ENCODE measurements at regions not wholly inside any gene's neighbourhood (a gene's known extent, or its start where the extent isn't known, plus 50 kb on each side); places are given as distances from the start of the nearest gene placed in this dataset.

DNA sequence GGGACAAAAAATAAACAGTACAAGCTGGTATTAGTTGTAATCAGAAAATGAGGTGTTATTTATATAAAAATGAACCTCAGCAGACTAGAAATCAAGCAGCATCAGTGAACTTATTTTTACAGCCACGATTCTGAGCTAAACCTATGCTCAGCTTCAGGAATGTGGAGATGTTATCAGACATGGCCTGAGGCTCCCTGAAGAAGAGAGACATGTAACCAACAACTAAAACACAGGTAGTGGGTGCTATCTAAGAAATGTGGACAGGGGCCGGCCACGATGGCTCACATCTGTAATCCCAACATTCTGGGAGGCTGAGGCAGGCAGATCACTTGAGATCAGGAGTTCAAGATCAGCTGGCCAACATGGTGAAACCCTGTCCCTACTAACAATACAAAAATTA is 534.3 kb downstream of the VRK1 start:
- Mint-ChIP-seq H3K9me3 (ENCODE audit: unreplicated experiment) (no peaks in the 10 kb centered on the region), H3K4me3 (ENCODE audit: unreplicated experiment) (no peak overlapping the region), H3K27me3 (ENCODE audit: low read depth, unreplicated experiment) (peaks cover 4% of the 10 kb centered on the region), H3K36me3 (ENCODE audit: low read depth, unreplicated experiment) (no peaks in the 10 kb centered on the region), H3K27ac (ENCODE audit: unreplicated experiment) (no peak overlapping the region), H3K4me1 (ENCODE audit: low read depth, unreplicated experiment) (no peaks in the 10 kb centered on the region)
- Histone ChIP-seq H3K79me2 (ENCODE audit: insufficient read depth, low read length) (no peaks in the 10 kb centered on the region), H3K4me3 (ENCODE audit: insufficient read depth, low read depth, low read length) (no peak overlapping the region), H3K9ac (ENCODE audit: low read length) (no peak overlapping the region), H2AFZ (ENCODE audit: low read depth, low read length) (no peak overlapping the region), H4K20me1 (ENCODE audit: insufficient read depth, low read length) (no peaks in the 10 kb centered on the region), H3K4me1 (ENCODE audit: insufficient read depth, low read length) (no peaks in the 10 kb centered on the region), H3K27ac (ENCODE audit: low read depth, low read length) (no peak overlapping the region), H3K36me3 (ENCODE audit: insufficient read depth, low read length) (no peaks in the 10 kb centered on the region), H3K4me2 (ENCODE audit: low read length) (no peak overlapping the region), H3K27me3 (ENCODE audit: insufficient read depth, low read length) (no peaks in the 10 kb centered on the region), H3K9me3 (ENCODE audit: insufficient read depth, low read depth, low read length) (peaks cover 5% of the 10 kb centered on the region)
- DNase-seq (ENCODE audit: low read depth) = no peak
- FAIRE-seq = no peak
- TF ChIP-seq, protein P1, sequence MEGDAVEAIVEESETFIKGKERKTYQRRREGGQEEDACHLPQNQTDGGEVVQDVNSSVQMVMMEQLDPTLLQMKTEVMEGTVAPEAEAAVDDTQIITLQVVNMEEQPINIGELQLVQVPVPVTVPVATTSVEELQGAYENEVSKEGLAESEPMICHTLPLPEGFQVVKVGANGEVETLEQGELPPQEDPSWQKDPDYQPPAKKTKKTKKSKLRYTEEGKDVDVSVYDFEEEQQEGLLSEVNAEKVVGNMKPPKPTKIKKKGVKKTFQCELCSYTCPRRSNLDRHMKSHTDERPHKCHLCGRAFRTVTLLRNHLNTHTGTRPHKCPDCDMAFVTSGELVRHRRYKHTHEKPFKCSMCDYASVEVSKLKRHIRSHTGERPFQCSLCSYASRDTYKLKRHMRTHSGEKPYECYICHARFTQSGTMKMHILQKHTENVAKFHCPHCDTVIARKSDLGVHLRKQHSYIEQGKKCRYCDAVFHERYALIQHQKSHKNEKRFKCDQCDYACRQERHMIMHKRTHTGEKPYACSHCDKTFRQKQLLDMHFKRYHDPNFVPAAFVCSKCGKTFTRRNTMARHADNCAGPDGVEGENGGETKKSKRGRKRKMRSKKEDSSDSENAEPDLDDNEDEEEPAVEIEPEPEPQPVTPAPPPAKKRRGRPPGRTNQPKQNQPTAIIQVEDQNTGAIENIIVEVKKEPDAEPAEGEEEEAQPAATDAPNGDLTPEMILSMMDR (IDR thresholded peaks at IDR 0.05; ENCODE audit: insufficient read depth, low read depth, low read length) = no peak
- no peak for TF ChIP-seq EZH2 (IDR thresholded peaks at IDR 0.05; ENCODE audit: insufficient read depth, low read length)

DNA sequence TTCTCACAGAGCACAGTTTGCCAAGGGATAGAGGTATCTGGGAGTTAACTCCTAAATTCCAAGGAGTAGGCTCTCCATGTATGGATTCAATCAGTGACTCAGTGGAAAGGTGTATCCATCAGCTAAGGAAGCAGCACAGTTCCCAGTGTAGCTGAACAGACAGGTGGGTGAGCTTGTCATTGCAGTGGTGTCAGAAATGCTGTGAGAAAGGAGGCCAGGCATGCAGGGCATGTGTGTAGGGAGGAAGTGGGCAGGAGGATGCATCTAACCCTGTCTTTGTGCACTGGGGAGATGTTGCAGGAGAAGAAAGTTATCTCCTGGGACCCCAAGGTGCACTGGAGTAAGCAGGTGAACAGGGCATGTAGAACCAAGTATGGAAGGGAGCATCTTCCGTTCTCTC is 539.0 kb downstream of the VRK1 start:
- Histone ChIP-seq H3K4me1 (ENCODE audit: insufficient read depth, low read length) (no peaks in the 10 kb centered on the region), H3K27ac (ENCODE audit: low read depth, low read length) (no peak overlapping the region), H4K20me1 (ENCODE audit: insufficient read depth, low read length) (no peaks in the 10 kb centered on the region), H3K27me3 (ENCODE audit: insufficient read depth, low read length) (no peaks in the 10 kb centered on the region), H3K4me3 (ENCODE audit: insufficient read depth, low read depth, low read length) (no peak overlapping the region), H3K36me3 (ENCODE audit: insufficient read depth, low read length) (no peaks in the 10 kb centered on the region), H3K9ac (ENCODE audit: low read length) (no peak overlapping the region), H3K4me2 (ENCODE audit: low read length) (no peak overlapping the region), H3K9me3 (ENCODE audit: insufficient read depth, low read depth, low read length) (peaks cover 5% of the 10 kb centered on the region), H2AFZ (ENCODE audit: low read depth, low read length) (no peak overlapping the region), H3K79me2 (ENCODE audit: insufficient read depth, low read length) (no peaks in the 10 kb centered on the region)
- Mint-ChIP-seq H3K36me3 (ENCODE audit: low read depth, unreplicated experiment) (no peaks in the 10 kb centered on the region), H3K27me3 (ENCODE audit: low read depth, unreplicated experiment) (peaks cover 13% of the 10 kb centered on the region), H3K27ac (ENCODE audit: unreplicated experiment) (no peak overlapping the region), H3K4me1 (ENCODE audit: low read depth, unreplicated experiment) (no peaks in the 10 kb centered on the region), H3K4me3 (ENCODE audit: unreplicated experiment) (no peak overlapping the region), H3K9me3 (ENCODE audit: unreplicated experiment) (peaks cover 6% of the 10 kb centered on the region)
- DNase-seq (ENCODE audit: low read depth) (no peak), FAIRE-seq (no peak)
- TF ChIP-seq EZH2 (IDR thresholded peaks at IDR 0.05; ENCODE audit: insufficient read depth, low read length) = no peak

DNA sequence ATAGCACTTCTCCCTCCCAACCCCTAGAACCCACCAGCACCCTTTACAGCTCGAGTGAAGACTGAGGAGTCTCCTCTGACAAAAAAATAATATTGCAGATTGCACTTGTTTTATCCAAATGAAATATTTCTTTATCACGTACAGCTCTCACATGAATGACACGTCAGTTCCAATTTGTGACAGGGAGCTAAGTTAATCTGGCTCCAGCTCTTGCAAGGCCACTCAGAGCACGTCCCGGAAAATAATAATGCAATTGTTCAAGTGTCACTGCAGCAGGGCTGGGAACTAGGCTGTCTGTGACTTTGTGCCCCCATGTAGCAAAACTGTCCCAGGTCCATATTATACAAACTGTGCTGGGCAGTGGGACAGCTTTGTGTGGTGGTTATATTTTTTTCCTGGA is 539.6 kb downstream of the VRK1 start:
- H2AFZ ChIP-seq (ENCODE audit: low read depth, low read length) = no peak overlapping the region
- no peaks in the 10 kb centered on the region for H3K27me3 ChIP-seq (ENCODE audit: insufficient read depth, low read length)
- H4K20me1 ChIP-seq (ENCODE audit: insufficient read depth, low read length) = no peaks in the 10 kb centered on the region
- H3K9me3 ChIP-seq (ENCODE audit: insufficient read depth, low read depth, low read length) = peaks cover 5% of the 10 kb centered on the region
- H3K4me3 Mint-ChIP-seq (ENCODE audit: unreplicated experiment) = no peak overlapping the region
- peaks cover 6% of the 10 kb centered on the region for H3K9me3 Mint-ChIP-seq (ENCODE audit: unreplicated experiment)
- H3K27me3 Mint-ChIP-seq (ENCODE audit: low read depth, unreplicated experiment) = peaks cover 13% of the 10 kb centered on the region
- H3K27ac ChIP-seq (ENCODE audit: low read depth, low read length) = no peak overlapping the region
- no peak for DNase-seq (ENCODE audit: low read depth)
- no peak overlapping the region for H3K9ac ChIP-seq (ENCODE audit: low read length)
- no peaks in the 10 kb centered on the region for H3K4me1 ChIP-seq (ENCODE audit: insufficient read depth, low read length)
- no peaks in the 10 kb centered on the region for H3K36me3 ChIP-seq (ENCODE audit: insufficient read depth, low read length)
- no peaks in the 10 kb centered on the region for H3K79me2 ChIP-seq (ENCODE audit: insufficient read depth, low read length)
- TF ChIP-seq EZH2 (IDR thresholded peaks at IDR 0.05; ENCODE audit: insufficient read depth, low read length) = no peak
- TF ChIP-seq, protein P1 (IDR thresholded peaks at IDR 0.05; ENCODE audit: insufficient read depth, low read depth, low read length) = no peak
- no peaks in the 10 kb centered on the region for H3K4me1 Mint-ChIP-seq (ENCODE audit: low read depth, unreplicated experiment)
- no peak overlapping the region for H3K4me3 ChIP-seq (ENCODE audit: insufficient read depth, low read depth, low read length)
- H3K36me3 Mint-ChIP-seq (ENCODE audit: low read depth, unreplicated experiment) = no peaks in the 10 kb centered on the region
- no peak overlapping the region for H3K4me2 ChIP-seq (ENCODE audit: low read length)
- no peak overlapping the region for H3K27ac Mint-ChIP-seq (ENCODE audit: unreplicated experiment)
- FAIRE-seq = no peak

Measured in astrocyte (in vitro differentiated cells and primary cell).